ENCODE measurements at regions not wholly inside any gene's neighbourhood (a gene's known extent, or its start where the extent isn't known, plus 50 kb on each side); places are given as distances from the start of the nearest gene placed in this dataset.

DNA sequence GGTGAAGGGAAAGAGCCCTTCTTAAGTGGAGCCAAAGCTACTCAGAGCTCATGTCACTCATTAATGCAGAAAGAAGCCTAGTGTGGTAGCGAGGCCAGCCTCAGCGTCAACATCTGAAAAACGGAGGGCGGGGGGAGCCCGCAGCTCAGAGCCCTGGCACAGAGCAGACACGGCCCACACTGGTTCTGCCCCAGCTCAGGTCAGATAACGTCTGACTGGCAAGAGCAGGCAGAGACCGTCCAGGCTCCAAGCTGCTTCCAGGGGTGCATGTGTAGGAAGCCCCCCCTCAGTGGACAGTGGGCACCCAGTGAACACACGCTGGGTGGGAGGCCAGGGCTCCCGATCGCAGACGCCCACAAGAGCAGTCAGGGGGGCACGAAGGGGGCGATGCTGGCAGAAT lies 100.8 kb downstream of the SHANK2 start:
- no peaks in the 10 kb centered on the region for H3K4me1 ChIP-seq
- H3K36me3 ChIP-seq = no peaks in the 10 kb centered on the region
- DNase-seq = peak; percentile 33
- WGBS, 2 donors = 94 to 96% methylated on average over 14 of the region's 14 CpGs
- H3K9me3 ChIP-seq = no peaks in the 10 kb centered on the region
- H3K4me3 ChIP-seq = no peak overlapping the region
- H3K27ac ChIP-seq = no peak overlapping the region
- TF ChIP-seq, protein P1, sequence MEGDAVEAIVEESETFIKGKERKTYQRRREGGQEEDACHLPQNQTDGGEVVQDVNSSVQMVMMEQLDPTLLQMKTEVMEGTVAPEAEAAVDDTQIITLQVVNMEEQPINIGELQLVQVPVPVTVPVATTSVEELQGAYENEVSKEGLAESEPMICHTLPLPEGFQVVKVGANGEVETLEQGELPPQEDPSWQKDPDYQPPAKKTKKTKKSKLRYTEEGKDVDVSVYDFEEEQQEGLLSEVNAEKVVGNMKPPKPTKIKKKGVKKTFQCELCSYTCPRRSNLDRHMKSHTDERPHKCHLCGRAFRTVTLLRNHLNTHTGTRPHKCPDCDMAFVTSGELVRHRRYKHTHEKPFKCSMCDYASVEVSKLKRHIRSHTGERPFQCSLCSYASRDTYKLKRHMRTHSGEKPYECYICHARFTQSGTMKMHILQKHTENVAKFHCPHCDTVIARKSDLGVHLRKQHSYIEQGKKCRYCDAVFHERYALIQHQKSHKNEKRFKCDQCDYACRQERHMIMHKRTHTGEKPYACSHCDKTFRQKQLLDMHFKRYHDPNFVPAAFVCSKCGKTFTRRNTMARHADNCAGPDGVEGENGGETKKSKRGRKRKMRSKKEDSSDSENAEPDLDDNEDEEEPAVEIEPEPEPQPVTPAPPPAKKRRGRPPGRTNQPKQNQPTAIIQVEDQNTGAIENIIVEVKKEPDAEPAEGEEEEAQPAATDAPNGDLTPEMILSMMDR (IDR thresholded peaks at IDR 0.05) = no peak
- TF ChIP-seq POLR2A (IDR thresholded peaks at IDR 0.05) (no peak), EP300 (IDR thresholded peaks at IDR 0.05) (no peak), POLR2AphosphoS5 (IDR thresholded peaks at IDR 0.05) (no peak)
- peaks cover 0 to 28% (median 0%) of the 10 kb centered on the region in 3 donors for H3K27me3 ChIP-seq
- intact Hi-C loops (cut with DNase I) = no loop called here

- WGBS, 2 donors = 93 to 94% methylated on average over 8 of the region's 8 CpGs
- no peak for DNase-seq
- peaks cover 0 to 28% (median 0%) of the 10 kb centered on the region in 3 donors for H3K27me3 ChIP-seq
Measured at GRCh38 chr11:71150859-71151258, 101.5 kb downstream of the SHANK2 start.

DNA sequence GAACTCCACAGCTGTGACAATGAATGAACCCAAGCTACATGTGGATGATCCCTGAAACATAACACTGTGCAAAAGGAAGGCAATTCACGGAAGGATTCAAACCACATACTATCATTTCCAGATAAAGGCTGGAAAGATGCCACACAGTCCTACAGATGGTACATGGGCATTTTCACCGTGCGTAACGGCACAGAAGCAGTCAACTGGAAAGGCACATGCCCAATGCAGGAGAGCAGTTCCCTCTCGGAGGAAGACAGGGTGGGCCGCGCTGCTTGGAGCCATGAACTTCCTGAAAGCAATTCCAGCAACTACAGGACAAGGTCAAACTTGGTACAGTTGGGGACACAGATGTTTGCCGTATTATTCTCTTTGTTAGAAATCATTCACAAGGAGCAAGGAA lies 103.7 kb downstream of the SHANK2 start:
- Histone ChIP-seq H3K4me1 (no peaks in the 10 kb centered on the region), H3K27ac (no peak overlapping the region), H3K9me3 (peaks cover 0 to 2% (median 0%) of the 10 kb centered on the region in 4 donors), H3K36me3 (no peaks in the 10 kb centered on the region), H3K27me3 (peaks cover 0 to 28% (median 0%) of the 10 kb centered on the region in 3 donors), H3K4me3 (no peak overlapping the region)
- TF ChIP-seq POLR2A (IDR thresholded peaks at IDR 0.05) (no peak), EP300 (IDR thresholded peaks at IDR 0.05) (no peak), POLR2AphosphoS5 (IDR thresholded peaks at IDR 0.05) (no peak)
- TF ChIP-seq, protein P1 (IDR thresholded peaks at IDR 0.05) = no peak
- intact Hi-C loops (cut with DNase I) = no loop called here
- DNase-seq = no peak
- 89 to 90% methylated on average over 8 of the region's 8 CpGs for WGBS, 2 donors

More at GRCh38 chr11:71150859-71151258, 101.5 kb downstream of the SHANK2 start:
- H3K9me3 ChIP-seq = no peaks in the 10 kb centered on the region
- H3K4me3 ChIP-seq = no peak overlapping the region
- no peaks in the 10 kb centered on the region for H3K4me1 ChIP-seq
- intact Hi-C loops (cut with DNase I) = no loop called here
- TF ChIP-seq, protein P1 (IDR thresholded peaks at IDR 0.05) = no peak
- TF ChIP-seq POLR2A (IDR thresholded peaks at IDR 0.05) = no peak
- TF ChIP-seq POLR2AphosphoS5 (IDR thresholded peaks at IDR 0.05) = no peak
- TF ChIP-seq EP300 (IDR thresholded peaks at IDR 0.05) = no peak
- no peak overlapping the region for H3K27ac ChIP-seq
- no peaks in the 10 kb centered on the region for H3K36me3 ChIP-seq

DNA sequence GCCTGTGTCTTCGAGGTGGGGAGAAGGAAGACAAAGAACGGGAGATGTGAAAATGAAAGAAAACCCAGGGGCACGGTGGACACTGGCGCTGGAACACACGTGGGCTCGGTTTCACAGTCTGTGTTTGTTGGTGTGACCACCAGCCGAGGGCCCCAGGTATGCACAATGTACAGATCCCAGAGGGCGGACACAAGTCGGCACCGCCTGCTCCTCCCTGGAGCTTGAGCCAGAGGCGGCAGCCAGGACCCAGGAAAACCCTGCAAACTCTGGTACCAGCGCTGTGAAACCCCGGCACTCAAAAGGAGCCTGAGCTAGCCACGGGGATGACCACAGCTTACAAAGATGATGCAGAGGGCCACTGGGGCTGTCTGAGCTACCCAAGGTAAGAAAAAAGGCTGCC lies 105.0 kb downstream of the SHANK2 start:
- no peak overlapping the region for H3K4me3 ChIP-seq
- peaks cover 0 to 2% (median 0%) of the 10 kb centered on the region in 4 donors for H3K9me3 ChIP-seq
- TF ChIP-seq, protein P1 (IDR thresholded peaks at IDR 0.05) = no peak
- TF ChIP-seq EP300 (IDR thresholded peaks at IDR 0.05) (no peak), POLR2AphosphoS5 (IDR thresholded peaks at IDR 0.05) (no peak), POLR2A (IDR thresholded peaks at IDR 0.05) (no peak)
- H3K36me3 ChIP-seq = no peaks in the 10 kb centered on the region
- WGBS, 2 donors = 94 to 95% methylated on average over 14 of the region's 14 CpGs
- intact Hi-C loops (cut with DNase I) = no loop called here
- H3K27ac ChIP-seq = no peak overlapping the region
- H3K27me3 ChIP-seq = peaks cover 0 to 25% (median 0%) of the 10 kb centered on the region in 3 donors
- no peaks in the 10 kb centered on the region for H3K4me1 ChIP-seq
- DNase-seq = no peak

DNA sequence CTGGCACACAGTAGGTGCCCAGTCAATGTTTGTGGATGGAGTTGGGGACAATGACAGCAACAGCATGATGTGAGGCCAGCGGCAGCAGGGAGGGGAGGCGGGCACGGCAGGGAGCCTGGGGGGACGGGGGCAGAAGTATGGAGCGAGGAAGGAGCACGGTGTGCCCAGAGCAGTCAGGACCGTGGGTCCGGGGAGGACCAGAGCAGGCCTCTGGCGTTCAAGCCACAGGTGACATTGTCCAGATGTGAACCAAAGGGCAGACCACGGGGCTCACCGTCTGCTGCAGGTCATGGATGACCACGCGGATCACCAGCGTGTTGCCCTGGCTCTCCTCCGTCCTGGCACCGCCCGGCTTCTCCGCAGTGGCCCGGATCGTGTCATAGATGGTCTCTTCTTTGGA lies 105.5 kb downstream of the SHANK2 start:
- Histone ChIP-seq H3K9me3 (peaks cover 0 to 2% (median 0%) of the 10 kb centered on the region in 4 donors), H3K4me3 (no peak overlapping the region), H3K4me1 (no peaks in the 10 kb centered on the region), H3K27ac (no peak overlapping the region), H3K27me3 (peaks cover 0 to 21% (median 0%) of the 10 kb centered on the region in 3 donors), H3K36me3 (no peaks in the 10 kb centered on the region)
- DNase-seq = no peak
- TF ChIP-seq, protein P1 (IDR thresholded peaks at IDR 0.05) = no peak
- no peak for TF ChIP-seq POLR2A (IDR thresholded peaks at IDR 0.05)
- TF ChIP-seq POLR2AphosphoS5 (IDR thresholded peaks at IDR 0.05) = no peak
- no peak for TF ChIP-seq EP300 (IDR thresholded peaks at IDR 0.05)
- 94 to 95% methylated on average over 20 of the region's 20 CpGs for WGBS, 2 donors
- intact Hi-C loops (cut with DNase I) = no loop called here

Data from sigmoid colon (tissue), 6 donors.